Stimulated activated CD4-positive, alpha-beta T cell treated with anti-CD3 and anti-CD28 coated beads, Interleukin-4, amount 100 ng/mL, for 4 hours (primary cell): ENCODE measurements at regions not wholly inside any gene's neighbourhood (a gene's known extent, or its start where the extent isn't known, plus 50 kb on each side); places are given as distances from the start of the nearest gene placed in this dataset.
"Not testable (repeated sequence)": the region's sequence is repeated elsewhere in the genome, so short reads cannot be mapped to it uniquely, and the experiment has no call there.

Experiments used
- DNase-seq, 2 experiments: peaks; one replicate each; pipeline ENCODE4 v3.0.0-alpha.2; 2020

DNA sequence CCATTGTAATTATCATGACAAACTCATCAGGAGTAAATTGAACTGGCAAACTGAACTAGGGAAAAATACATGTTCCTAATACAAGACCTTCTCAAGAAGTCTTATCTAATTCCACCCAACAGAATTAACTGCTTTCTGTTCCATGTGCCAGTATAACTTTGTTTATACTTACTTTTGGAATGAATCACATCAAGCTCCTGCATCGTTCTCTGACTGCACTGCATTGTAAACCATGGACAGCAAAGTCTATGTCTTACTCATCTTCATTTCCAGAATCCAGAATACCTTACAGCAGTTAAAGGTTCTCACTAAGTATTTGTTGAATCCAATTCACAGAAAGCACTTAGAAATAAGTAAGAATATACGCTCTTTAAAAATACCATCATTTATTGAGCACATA, 102.8 kb downstream of the PLK2 start:
- DNase-seq, result no peak

DNA sequence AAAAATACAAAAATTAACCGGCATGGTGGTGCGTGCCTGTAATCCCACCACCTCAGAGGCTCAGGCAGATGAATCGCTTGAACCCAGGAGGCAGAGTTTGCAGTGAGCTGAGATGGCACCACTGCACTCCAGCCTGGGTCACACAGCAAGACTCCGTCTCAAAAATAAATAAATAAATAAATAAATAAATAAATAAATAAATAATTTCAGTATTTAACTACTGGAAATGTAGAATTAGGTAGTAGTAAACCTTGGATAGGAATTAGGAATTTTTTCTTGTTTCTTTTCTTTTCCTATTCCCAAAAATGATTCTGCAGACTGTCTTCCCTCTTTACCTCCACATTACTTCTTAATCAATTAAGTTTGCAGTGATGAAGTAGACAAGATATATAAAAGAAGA, 103.2 kb downstream of the PLK2 start:
- no peak for DNase-seq

DNA sequence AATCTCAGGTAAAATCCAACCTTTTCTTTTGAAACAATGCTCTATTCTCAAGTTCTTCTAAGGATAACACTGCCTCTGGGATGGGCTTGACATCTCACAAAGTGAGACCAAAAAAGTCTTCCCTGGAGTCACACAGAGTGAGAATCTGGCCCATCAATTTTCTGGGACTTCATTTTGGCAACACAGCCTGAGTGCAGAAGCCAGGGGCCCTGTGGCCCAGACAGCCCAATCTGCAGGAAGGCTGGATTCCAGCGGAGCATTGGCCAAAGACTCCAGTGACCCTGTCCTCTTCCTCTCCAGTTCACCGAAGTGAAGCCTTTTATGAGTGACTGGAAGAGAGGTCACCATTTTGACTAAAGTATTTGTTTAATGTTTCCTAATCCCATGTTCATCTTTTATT, 105.1 kb downstream of the PLK2 start:
- DNase-seq, result no peak

DNA sequence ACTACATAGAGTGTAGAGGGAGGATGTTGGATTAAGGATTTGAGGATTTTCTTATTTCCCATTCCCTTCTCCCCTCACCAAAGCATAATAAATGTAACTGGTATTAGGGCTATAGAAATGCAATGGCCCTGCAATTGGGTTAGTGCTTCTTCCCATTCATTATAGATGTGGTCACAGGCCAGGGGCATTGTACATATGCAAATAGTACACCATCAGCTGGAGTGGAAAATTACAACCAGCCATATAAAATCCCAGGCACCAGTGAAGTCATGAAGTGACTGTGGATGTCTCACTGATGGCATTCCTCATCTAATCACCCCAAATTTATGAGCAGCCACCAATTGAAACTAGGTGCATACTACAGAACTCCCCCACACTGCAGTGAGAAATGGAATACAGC, 105.9 kb downstream of the PLK2 start:
- no peak for DNase-seq

DNA sequence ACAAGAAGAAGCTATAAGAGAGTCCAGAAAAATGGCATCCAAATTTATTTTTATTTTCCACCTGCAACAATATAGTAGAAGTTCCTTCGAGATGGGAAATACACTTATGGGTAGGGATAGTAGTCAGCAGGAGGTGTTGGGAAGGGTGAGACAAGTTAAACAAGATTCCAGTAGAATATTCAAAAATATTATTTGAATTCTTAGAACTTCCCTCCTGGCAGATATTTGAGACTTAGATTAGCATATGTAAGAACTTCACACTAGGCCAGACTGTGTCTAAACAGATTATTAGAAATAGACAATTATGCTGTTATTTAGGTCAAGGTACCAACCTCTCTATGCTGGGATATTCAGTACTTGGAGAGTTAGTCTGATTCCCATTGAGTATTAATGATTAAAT, 108.7 kb downstream of the PLK2 start:
- no peak for DNase-seq

DNA sequence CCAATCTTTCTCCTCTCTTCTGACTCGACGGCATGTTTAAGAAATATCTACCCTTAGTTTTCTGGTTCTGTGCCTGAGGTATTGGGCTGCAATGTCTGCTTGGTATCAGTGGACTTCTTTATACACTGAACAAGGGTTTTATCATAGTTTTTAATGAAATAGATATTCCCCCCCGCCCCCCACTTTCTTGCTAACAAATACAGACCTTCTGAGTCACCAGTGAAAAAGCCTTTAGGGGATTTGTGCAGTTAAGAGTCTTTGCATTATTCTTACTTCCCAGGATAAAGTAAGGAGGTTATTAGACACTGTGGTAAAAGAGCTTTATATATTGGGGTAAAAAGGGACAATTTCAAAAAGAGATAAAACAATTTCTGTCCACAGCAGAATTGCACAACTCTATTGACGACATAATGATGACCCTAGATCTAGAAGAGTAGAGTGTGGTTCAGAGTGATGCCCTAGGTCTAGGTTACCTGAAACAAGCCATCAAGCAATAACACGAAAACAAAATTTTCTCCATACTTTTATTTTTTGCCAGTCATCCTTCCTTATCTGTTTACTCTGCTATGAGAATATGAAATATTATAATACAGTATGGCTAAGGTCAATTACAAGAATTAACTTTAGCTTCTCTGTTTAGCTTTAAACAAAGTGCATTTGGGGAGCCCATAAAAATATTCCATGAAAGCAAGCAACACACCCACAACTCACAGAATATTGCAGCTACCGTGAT, 110.7 kb downstream of the PLK2 start:
- no peak for DNase-seq

DNA sequence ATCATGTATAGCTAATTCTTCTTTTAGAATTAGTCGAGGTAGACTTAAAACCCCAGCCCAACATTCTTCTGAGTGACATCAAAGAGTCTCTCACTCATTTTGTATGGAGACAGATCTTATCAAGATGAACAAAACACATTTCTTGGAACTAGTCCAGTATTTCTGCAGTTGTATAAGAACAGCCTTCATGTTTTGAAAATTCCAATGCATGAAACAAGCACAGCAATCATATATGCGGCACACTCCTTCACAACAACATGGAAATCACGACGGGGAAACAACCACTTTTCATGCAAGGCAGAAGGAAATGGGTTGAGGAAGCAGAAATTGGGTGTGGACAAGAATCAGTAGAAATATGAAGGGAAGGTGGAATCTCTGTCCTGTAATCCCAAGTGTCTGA, 113.8 kb downstream of the PLK2 start:
- DNase-seq, result no peak

DNA sequence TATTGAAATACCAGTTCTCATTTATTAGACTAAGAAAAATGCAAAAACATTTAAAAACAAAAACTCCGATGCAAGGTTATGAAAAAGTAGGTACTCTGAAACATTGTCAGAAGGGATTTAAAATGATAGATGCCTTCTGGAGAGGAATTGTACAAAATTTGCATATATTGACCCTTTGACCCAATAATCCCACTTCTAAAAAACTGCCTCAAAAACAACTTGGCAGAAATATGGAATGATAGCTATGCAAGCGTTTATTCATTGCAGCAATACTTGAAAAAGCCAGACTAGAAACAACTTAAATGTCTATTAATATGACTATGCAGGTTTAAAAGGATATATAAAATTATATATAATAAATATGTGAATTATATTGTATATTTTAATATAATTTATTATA, 118.4 kb downstream of the PLK2 start:
- DNase-seq, result no peak

DNA sequence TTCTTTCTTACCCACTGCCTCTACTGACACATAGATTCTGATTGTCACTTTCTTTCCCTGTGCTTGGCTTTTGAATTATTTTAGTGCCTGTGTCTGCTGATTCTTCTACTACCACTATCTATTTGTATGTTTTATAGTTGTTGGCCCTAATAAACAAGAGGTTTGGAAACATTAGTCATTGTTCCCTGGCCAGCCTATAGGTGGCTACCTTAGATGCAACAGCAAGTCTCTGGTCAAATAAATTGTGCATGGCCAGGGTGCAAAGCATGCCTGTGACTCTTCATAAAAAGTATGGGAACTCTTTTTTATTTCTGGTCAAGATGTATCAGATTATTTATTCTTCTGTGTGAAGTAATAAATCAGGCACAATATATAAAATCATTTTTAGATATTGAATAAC, 124.4 kb downstream of the PLK2 start:
- DNase-seq, result no peak

DNA sequence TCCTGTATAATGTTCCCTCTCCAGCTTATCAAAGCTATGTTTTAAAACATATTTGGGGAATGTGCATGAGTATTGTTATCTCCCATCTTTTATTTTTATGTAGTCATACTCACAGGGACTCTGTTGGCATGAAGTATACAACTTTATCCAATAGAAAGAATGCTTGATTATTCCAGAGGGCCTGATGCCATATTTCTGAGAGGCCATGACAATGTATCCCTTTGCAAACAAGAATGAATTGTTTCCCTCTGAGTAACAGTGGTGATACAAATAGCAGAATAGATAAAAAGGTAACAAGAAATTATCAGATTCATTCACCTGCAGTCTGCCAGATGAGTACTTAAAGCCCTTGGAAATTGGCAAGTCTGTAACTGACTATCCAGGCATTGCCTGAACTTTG, 125.9 kb downstream of the PLK2 start:
- no peak for DNase-seq

DNA sequence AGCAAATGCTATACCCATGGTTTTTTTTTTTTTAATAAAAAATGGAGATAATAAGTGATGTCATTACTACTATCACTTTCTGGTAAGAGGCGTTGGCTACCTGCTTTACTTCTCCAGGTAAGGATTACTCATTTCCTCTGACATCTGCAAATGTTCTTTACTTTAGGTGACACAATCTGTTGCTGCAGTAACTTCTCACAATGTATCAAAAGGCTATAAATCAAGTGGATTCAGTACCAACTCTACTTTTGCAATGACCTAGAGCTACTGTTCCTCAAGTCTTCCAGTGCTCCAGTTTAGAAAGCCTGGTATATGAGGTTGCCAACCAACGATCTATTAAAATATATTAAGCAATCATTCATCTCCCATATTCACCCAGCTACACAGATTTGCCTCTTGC, 129.1 kb downstream of the PLK2 start:
- no peak for DNase-seq

DNA sequence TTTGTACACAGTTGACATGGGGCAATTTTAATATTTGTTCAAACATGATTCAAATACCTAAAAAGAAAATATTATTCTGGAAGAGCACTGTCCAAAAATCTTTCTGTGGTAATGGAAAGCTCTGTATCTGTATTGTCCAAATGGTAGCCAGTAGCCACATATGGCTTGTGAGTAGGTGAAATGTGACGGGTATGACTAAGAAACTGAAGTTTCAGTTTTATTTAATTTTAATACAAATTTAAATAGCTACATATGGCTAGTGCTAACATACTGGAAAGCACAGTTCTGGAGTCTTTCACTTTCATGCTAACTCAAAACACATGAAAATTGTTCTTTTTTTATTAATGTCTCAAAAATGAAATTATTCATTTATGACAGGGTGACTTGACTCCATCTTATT, 132.6 kb downstream of the PLK2 start:
- DNase-seq, result no peak

DNA sequence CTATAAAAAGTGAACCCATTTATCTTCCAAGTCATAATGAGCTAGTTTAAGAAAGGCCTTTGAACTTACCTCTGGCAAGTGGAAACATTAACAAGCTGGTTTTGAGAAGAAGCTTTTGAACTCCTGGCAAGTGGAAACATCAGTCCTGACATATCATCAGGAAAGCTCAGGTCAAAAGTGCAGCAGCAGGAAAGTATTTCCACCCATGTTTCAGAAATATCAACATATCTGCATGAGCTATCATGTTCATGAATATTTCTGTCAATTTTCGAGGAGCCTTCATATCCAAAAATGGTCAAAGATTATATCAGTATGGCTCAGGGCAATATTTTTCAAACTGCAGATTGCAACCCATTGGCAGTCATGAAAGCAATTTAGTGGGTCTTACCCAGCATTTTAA, 133.9 kb downstream of the PLK2 start:
- DNase-seq, result no peak

DNA sequence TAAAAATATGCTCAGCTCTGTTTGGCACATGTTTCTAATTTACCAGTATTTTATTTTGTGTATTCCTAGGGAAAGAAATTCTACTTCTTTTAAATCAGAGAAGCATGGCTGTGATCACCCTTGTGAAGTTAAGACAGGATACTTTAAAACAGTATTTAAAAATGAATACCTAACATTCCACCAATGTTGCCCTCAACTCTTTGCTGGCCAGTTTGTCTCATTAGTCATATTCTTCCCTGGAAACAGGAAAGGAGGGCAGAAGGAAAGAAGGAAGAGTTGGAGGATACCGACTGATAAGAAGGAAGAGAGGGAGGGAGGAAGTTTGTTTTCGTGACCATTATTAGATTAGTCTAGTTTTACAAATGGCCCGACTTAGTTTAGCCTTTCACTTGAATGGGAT, 137.4 kb downstream of the PLK2 start:
- no peak for DNase-seq

DNA sequence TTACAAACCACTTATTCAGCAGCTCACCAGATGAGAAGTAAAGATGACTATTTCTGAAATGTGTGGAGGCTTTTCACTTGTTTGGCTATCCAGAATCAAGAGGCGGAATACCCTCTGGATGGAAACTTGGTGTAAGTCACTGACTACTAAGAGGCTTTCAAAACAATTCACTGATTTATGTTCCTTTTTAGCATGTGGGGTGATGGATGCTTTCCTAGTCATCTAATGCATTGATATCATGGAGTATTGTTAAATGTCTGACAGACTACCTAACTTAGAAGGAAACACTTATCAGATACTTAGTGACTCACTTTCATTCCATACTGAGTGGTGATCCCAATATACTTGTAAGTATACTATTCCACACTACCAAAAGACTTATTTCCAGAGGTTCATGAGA, 141.4 kb downstream of the PLK2 start:
- no peak for DNase-seq

DNA sequence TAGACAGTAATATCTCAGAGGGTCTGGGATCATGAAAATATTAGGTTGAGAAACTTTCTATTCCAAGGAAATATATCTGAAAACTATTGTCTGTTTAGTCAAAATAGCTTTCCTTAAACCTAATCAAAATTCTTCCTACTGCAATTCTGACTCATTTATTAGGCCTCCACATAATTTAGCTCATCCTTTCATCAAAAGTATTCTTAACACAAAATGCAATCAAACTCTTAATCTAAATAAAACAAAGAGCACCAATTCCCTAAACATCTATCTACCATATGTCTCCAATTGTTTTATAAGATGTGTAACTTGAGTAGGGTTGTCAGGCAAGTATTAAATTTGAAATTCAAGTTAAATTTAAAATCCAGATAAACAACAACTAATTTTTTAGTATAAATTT, 142.1 kb downstream of the PLK2 start:
- no peak for DNase-seq

DNA sequence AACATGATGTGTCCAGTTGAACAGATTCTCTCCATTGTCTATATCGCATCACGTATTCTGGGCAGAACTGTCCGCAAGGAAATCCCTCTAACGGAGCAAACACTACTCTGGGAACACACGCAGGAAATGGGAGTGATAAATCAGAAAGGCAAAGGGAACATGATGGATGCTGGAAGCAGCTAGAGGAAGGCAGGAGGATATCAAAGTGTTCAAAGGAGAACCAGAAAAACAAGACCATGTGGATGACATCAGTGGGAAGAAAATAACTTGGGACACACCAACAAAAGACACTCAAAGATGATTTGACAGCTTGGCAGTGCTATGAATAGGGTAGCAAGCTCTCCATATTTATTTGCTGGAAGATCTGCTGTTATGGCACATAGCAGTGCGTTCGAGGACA, 142.9 kb downstream of the PLK2 start:
- DNase-seq, result no peak

DNA sequence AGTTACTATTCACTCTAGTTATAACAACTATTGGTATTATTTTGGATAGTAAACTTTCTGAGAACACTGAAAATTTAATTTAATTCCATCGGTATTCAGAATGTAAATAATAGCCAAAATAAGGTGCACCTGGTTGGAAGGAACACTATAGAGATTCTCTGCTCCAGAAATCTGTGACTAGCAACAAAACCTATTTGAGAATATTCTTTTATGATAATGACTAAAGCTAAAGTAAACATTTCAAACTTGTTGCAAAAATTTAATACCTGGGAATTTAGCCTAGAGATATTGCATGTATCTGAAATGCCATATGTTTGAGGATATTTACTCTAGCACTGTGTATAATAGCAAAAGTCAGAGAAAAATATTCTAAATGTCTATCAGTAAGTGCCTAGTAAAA, 144.1 kb downstream of the PLK2 start:
- no peak for DNase-seq

DNA sequence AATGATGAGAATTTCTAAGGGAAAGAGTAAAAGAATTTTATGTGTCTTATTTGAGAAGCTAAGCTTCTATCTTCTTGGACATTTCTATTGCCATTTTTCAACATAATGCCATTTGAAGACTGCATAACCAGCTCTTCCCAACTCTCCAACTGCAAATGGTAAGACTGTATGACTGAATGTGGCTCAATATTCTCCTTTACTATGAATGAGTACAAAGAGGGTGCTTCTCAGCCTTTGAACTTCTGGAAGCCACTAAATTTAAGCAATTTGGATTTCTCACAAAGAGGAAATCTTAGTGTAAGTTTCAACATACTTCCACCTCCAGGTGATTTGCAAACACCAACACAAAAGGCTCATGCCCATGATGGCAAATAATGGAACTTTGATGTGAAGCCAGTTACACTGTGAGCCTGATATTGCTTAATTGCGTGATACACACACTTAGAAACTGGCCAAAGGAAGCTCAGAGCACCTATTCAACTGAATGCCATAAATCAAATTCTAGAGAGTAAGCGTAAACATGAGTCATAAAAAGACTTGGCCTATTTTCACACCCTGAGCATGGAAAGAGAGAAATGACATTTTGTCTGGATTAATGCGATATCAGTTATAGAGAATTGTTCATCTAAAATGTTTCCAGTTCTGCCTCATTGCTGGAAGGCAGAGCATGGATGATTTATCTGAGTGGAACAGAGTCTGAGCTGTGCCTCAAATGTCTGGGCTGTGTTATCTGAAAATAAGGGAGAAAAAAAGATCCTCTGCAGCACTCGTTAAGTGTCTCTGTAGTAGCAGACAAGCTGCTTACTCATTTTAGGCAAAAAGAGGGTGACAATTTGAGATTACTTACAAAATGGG, 145.3 kb downstream of the PLK2 start:
- DNase-seq, result no peak

DNA sequence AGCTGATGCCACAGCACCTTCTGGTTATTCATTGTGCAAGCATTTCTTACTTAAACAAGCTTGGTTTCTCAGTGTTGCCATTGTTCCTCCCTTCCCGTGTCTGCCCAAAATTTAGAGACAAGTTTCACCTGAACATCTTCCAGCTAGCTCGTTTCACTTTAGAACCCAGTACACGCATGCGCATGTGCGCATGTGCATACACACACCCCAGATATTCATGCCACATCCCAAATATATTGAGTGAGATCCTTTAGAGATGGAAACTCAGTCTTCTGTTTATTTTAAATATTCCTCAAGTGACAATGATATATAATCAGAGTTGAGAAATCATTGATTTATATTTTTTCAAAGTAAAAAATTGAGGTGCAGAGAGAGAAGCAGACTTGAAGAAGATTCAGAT, 147.6 kb downstream of the PLK2 start:
- DNase-seq, result no peak

DNA sequence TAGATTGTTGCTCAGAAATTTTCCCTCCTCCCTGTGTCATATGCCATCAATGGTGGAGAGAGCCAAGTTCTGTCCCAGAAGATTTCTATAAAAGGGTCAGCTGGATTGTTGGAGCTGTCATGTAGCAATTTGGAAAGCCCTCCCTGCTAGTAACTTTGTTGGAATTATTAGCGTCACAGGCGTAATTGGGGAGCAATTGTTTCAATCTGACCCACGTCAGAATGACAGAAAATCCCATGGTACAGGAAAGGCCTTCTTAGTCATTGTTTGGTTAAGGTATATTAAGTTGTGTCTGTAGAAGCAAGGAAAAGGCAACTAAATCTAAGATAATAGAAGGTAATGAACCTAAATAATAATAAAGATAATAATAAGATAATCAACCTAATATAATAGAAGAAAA, 148.4 kb downstream of the PLK2 start:
- no peak for DNase-seq

DNA sequence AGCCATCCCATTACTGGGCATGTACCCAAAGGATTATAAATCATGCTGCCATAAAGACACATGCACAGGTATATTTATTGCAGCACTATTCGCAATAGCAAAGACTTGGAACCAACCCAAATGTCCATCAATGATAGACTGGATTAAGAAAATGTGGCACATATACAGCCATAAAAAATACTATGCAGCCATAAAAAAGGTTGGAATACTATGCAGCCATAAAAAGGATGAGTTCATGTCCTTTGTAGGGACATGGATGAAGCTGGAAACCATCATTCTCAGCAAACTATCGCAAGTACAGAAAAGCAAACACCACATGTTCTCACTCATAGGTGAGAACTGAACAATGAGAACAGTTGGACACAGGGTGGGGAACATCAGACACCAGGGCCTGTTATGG, 151.5 kb downstream of the PLK2 start:
- not testable (repeated sequence) for DNase-seq

DNA sequence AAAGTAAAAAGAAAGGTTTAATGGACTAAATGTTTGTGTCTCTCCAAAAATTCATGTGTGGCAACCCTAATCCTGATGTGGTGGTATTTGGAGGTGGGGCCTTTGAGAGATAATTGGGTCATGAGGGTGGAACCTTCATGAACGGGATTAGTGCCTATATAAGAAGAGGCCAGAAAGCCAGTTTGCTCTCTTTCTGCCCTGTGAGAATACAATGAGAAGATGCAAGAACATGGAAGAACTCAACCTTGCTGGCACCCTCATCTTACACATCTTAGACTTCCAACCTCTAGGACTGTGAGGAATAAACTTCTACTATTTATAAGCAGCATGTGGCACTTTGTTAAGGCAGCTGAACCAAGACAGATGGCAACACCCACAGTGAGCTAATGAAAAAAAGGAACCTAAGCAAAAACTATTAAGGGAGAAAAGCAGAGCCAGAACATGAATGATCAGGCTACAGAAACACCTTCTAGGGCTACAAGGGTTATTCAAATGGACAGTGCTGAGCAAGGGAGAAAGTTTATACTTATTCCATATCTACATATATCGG, 159.5 kb downstream of the PLK2 start:
- DNase-seq, result no peak

DNA sequence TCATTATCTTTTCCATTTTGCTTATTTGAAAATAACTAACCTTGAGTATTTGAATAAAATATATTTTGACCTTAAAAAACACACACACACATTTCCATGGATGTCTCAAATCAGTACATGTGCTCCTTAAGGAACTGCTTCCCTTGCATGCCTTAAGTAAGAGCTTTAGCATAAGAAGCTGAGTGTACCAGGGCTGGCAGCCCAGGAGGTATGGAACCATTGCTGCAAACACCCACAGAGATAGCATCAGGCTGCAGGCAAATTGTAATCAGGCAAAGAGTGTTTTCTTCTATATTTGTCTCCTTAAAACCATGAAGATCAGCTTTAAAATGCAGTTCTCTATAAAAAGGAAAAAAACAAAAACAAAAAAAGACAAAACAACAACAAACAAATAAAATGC, 160.6 kb downstream of the PLK2 start:
- DNase-seq, result no peak
